ENCODE measurements at regions not wholly inside any gene's neighbourhood (a gene's known extent, or its start where the extent isn't known, plus 50 kb on each side); places are given as distances from the start of the nearest gene placed in this dataset.

GRCh38 chr2:15735484-15736326 lies 144.0 kb downstream of the DDX1 start:
- no peak for DNase-seq

- DNase-seq, result no peak
Observed at GRCh38 chr2:15736396-15737180, 144.9 kb downstream of the DDX1 start.

- no peak for DNase-seq
Observed at GRCh38 chr2:15737314-15738224, 145.9 kb downstream of the DDX1 start.

- DNase-seq, result no peak
Observed at GRCh38 chr2:15738225-15738546, 146.5 kb downstream of the DDX1 start.

GRCh38 chr2:15738943-15739342 lies 147.3 kb downstream of the DDX1 start:
- DNase-seq, result no peak

- no peak for DNase-seq
Observed at GRCh38 chr2:15744820-15745219, 153.2 kb downstream of the DDX1 start.

GRCh38 chr2:15745350-15745749 lies 153.7 kb downstream of the DDX1 start:
- no peak for DNase-seq

- no peak for DNase-seq
Observed at GRCh38 chr2:15745907-15746702, 154.4 kb downstream of the DDX1 start.

GRCh38 chr2:15746703-15747550 lies 155.3 kb downstream of the DDX1 start:
- DNase-seq, result no peak

- DNase-seq, result no peak
Observed at GRCh38 chr2:15747603-15748471, 156.2 kb downstream of the DDX1 start.

- peak; percentile 20 for DNase-seq
Observed at GRCh38 chr2:15748736-15749323, 157.2 kb downstream of the DDX1 start.

- DNase-seq, result no peak
Observed at GRCh38 chr2:15749460-15750432, 158.1 kb downstream of the DDX1 start.

- DNase-seq, result no peak
Observed at GRCh38 chr2:15750433-15750814, 158.8 kb downstream of the DDX1 start.

GRCh38 chr2:15750822-15751329 lies 159.2 kb downstream of the DDX1 start:
- no peak for DNase-seq

- no peak for DNase-seq
Observed at GRCh38 chr2:15751477-15751876, 159.8 kb downstream of the DDX1 start.

- DNase-seq, result no peak
Observed at GRCh38 chr2:15752552-15753232, 161.0 kb downstream of the DDX1 start.

GRCh38 chr2:15753233-15753798 lies 161.6 kb downstream of the DDX1 start:
- DNase-seq, result no peak
